Esophagus squamous epithelium (tissue), 5 donors: ENCODE measurements at regions not wholly inside any gene's neighbourhood (a gene's known extent, or its start where the extent isn't known, plus 50 kb on each side); places are given as distances from the start of the nearest gene placed in this dataset.

Experiments
- DNase-seq: peaks from one replicate; lab custom pipeline; 2025; lab: John Stamatoyannopoulos, UW
- H3K27ac ChIP-seq, 4 donors: fragments of 200-600 bp; sonication (generic); one replicate each; pipeline ENCODE4 v1.5.1; 2016 to 2019; ENCODE audit warnings: mild to moderate bottlenecking in 1 of 4
- H3K27me3 ChIP-seq, 4 donors: fragments of 200-600 bp; sonication (generic); 1 replicate in 3 of 4; 2 replicates in 1 of 4; pipeline versions ENCODE4 v1.5.1 to v1.6.0; 2017 to 2021; ENCODE audit warnings: antibody characterized with exemption in 1 of 4
- H3K36me3 ChIP-seq, 3 donors: fragments of 200-600 bp; sonication (generic); one replicate each; pipeline ENCODE4 v1.5.1; 2016 to 2019
- H3K4me1 ChIP-seq, 3 donors: fragments of 200-600 bp; sonication (generic); one replicate each; pipeline ENCODE4 v1.5.1; 2017 to 2019
- H3K4me3 ChIP-seq, 4 donors: fragments of 200-600 bp; sonication (generic); 1 replicate in 3 of 4; 2 replicates in 1 of 4; pipeline ENCODE4 v1.5.1; 2016 to 2019; ENCODE audit warnings: mild to moderate bottlenecking in 2 of 4, moderate library complexity in 1 of 4
- H3K9me3 ChIP-seq, 3 donors: fragments of 200-600 bp; sonication (generic); one replicate each; pipeline ENCODE4 v1.5.1; 2016 to 2019
- CTCF ChIP-seq, 6 experiments: fragments of 450-650 bp in 4 of 6; fragments of 200-600 bp in 2 of 6; sonication (generic) in 2 of 6; IDR thresholded peaks; one replicate each; pipeline ENCODE4 v1.5.1; 2016 to 2019; ENCODE audit warnings: antibody characterized with exemption in 6 of 6, mild to moderate bottlenecking in 4 of 6, moderate library complexity in 4 of 6
- POLR2A ChIP-seq, 4 donors: fragments of 450-650 bp; IDR thresholded peaks; one replicate each; pipeline ENCODE4 v1.6.1; 2017; ENCODE audit warnings: antibody characterized with exemption in 4 of 4, mild to moderate bottlenecking in 4 of 4, moderate library complexity in 3 of 4
- WGBS, 2 donors: methylation state at CpG; one replicate each; pipeline ENCODE4 v1.1.5; 2018; 5-methylcytosine and 5-hydroxymethylcytosine counted together
- intact Hi-C: fragments of 100-400 bp; cut with DNase I; formaldehyde crosslinking; loops from one replicate; pipeline ENCODE4 v1.15.0; 2022
- donor health status: DM: yes; HTN: yes; CAD: no.

GRCh38 chr6:22801831-22802230 lies 232.5 kb downstream of the HDGFL1 start:
- no peaks in the 10 kb centered on the region for H3K36me3 ChIP-seq
- no peaks in the 10 kb centered on the region for H3K4me1 ChIP-seq
- DNase-seq: no peak
- no peaks in the 10 kb centered on the region for H3K9me3 ChIP-seq
- WGBS, 2 donors: 84 to 89% methylated on average over 2 of the region's 2 CpGs
- intact Hi-C loops: no loop called here
- H3K4me3 ChIP-seq: no peak overlapping the region
- H3K27me3 ChIP-seq: no peaks in the 10 kb centered on the region
- no peak overlapping the region for H3K27ac ChIP-seq
- no peak for TF ChIP-seq POLR2A (IDR thresholded peaks at IDR 0.05)
- TF ChIP-seq CTCF (IDR thresholded peaks at IDR 0.05): no peak

- no peak for DNase-seq
- TF ChIP-seq POLR2A (IDR thresholded peaks at IDR 0.05): no peak
- no peak for TF ChIP-seq CTCF (IDR thresholded peaks at IDR 0.05)
- H3K4me3 ChIP-seq: no peak overlapping the region
- no peaks in the 10 kb centered on the region for H3K36me3 ChIP-seq
- H3K4me1 ChIP-seq: no peaks in the 10 kb centered on the region
- 75 to 79% methylated on average over 5 to 6 of the region's 6 CpGs for WGBS, 2 donors
- intact Hi-C loops: no loop called here
- H3K9me3 ChIP-seq: no peaks in the 10 kb centered on the region
- no peaks in the 10 kb centered on the region for H3K27me3 ChIP-seq
- no peak overlapping the region for H3K27ac ChIP-seq
Observed at GRCh38 chr6:22804620-22805261, 235.4 kb downstream of the HDGFL1 start.

GRCh38 chr6:22807261-22807660 lies 237.9 kb downstream of the HDGFL1 start:
- H3K4me1 ChIP-seq: no peaks in the 10 kb centered on the region
- WGBS, 2 donors: 67 to 82% methylated on average over 1 of the region's 1 CpG

GRCh38 chr6:22807818-22808217 lies 238.5 kb downstream of the HDGFL1 start:
- no peak for DNase-seq
- Histone ChIP-seq H3K4me1 (no peaks in the 10 kb centered on the region), H3K4me3 (no peak overlapping the region), H3K27ac (no peak overlapping the region), H3K36me3 (no peaks in the 10 kb centered on the region), H3K27me3 (no peaks in the 10 kb centered on the region), H3K9me3 (no peaks in the 10 kb centered on the region)
- 53 to 61% methylated on average over 3 of the region's 3 CpGs for WGBS, 2 donors
- TF ChIP-seq CTCF (IDR thresholded peaks at IDR 0.05) (no peak), POLR2A (IDR thresholded peaks at IDR 0.05) (no peak)
- intact Hi-C loops: no loop called here

More at GRCh38 chr6:22807261-22807660, 237.9 kb downstream of the HDGFL1 start:
- no peaks in the 10 kb centered on the region for H3K36me3 ChIP-seq
- no peak overlapping the region for H3K27ac ChIP-seq
- H3K9me3 ChIP-seq: no peaks in the 10 kb centered on the region
- intact Hi-C loops: no loop called here
- DNase-seq: no peak
- TF ChIP-seq POLR2A (IDR thresholded peaks at IDR 0.05): no peak
- no peak for TF ChIP-seq CTCF (IDR thresholded peaks at IDR 0.05)
- H3K4me3 ChIP-seq: no peak overlapping the region
- no peaks in the 10 kb centered on the region for H3K27me3 ChIP-seq

- no peaks in the 10 kb centered on the region for H3K36me3 ChIP-seq
- no peaks in the 10 kb centered on the region for H3K9me3 ChIP-seq
- TF ChIP-seq CTCF (IDR thresholded peaks at IDR 0.05) (no peak), POLR2A (IDR thresholded peaks at IDR 0.05) (no peak)
- no peak overlapping the region for H3K27ac ChIP-seq
- intact Hi-C loops: no loop called here
- DNase-seq: no peak
- H3K4me3 ChIP-seq: no peak overlapping the region
- 91 to 100% methylated on average over 1 of the region's 1 CpG for WGBS, 2 donors
- no peaks in the 10 kb centered on the region for H3K27me3 ChIP-seq
- no peaks in the 10 kb centered on the region for H3K4me1 ChIP-seq
Observed at GRCh38 chr6:22808466-22808865, 239.1 kb downstream of the HDGFL1 start.
